HepG2 (cell line): ENCODE measurements at regions not wholly inside any gene's neighbourhood (a gene's known extent, or its start where the extent isn't known, plus 50 kb on each side); places are given as distances from the start of the nearest gene placed in this dataset.

Experiments used
- CREB1 ChIP-seq, 2 experiments: fragments of 450-650 bp in 1 of 2; IDR thresholded peaks; 2 replicates each; pipeline ENCODE4 v1.6.1; 2016 to 2017; ENCODE audit warnings: control low read depth in 1 of 2, mild to moderate bottlenecking in 1 of 2, missing compliant biosample characterization in 1 of 2, missing genetic modification characterization in 1 of 2
- E2F1 ChIP-seq: sonication (generic); formaldehyde crosslinking; IDR thresholded peaks from 2 replicates; pipeline ENCODE4 v1.5.0; 2020; ENCODE audit warnings: missing genetic modification reagents
- ESRRA ChIP-seq: sonication (generic); formaldehyde crosslinking; IDR thresholded peaks from 2 replicates; pipeline ENCODE4 v1.5.1; 2020; ENCODE audit warnings: mild to moderate bottlenecking, low read depth, missing genetic modification reagents
- FOXJ3 ChIP-seq: sonication (generic); formaldehyde crosslinking; IDR thresholded peaks from 2 replicates; pipeline ENCODE4 v1.4.0; 2020; ENCODE audit warnings: missing genetic modification reagents, mild to moderate bottlenecking, borderline replicate concordance
- FOXO4 ChIP-seq: sonication (generic); formaldehyde crosslinking; conservative IDR thresholded peaks from 2 replicates; pipeline ENCODE4 v1.8.1; 2023; ENCODE audit warnings: missing genetic modification reagents
- PHF21A ChIP-seq: sonication (generic); formaldehyde crosslinking; IDR thresholded peaks from 2 replicates; pipeline ENCODE4 v1.5.0; 2020; ENCODE audit warnings: mild to moderate bottlenecking, missing genetic modification reagents
- RFXAP ChIP-seq: sonication (generic); formaldehyde crosslinking; IDR thresholded peaks from 2 replicates; pipeline ENCODE4 v1.4.0; 2020; ENCODE audit warnings: missing genetic modification reagents, borderline replicate concordance
- WIZ ChIP-seq: sonication (generic); formaldehyde crosslinking; IDR thresholded peaks from 2 replicates; pipeline ENCODE4 v1.5.1; 2020; ENCODE audit warnings: mild to moderate bottlenecking, missing genetic modification reagents
- ZBTB43 ChIP-seq: sonication (generic); formaldehyde crosslinking; conservative IDR thresholded peaks from 2 replicates; pipeline ENCODE4 v1.4.0; 2020; ENCODE audit warnings: missing genetic modification reagents
- ZFP36L1 ChIP-seq: sonication (generic); formaldehyde crosslinking; IDR thresholded peaks from 2 replicates; pipeline ENCODE4 v1.8.0; 2022; ENCODE audit warnings: mild to moderate bottlenecking, missing genetic modification reagents, moderate library complexity
- ZHX2 ChIP-seq, 2 experiments: sonication (generic) in 1 of 2; formaldehyde crosslinking in 1 of 2; IDR thresholded peaks; 2 replicates each; pipeline versions ENCODE4 v1.6.1 to v1.9.0; 2014 to 2022; ENCODE audit warnings: antibody characterized with exemption in 1 of 2, borderline replicate concordance in 1 of 2, inconsistent platforms in 1 of 2, low read depth in 1 of 2, missing genetic modification reagents in 1 of 2
- ZNF251 ChIP-seq: sonication (generic); formaldehyde crosslinking; IDR thresholded peaks from 2 replicates; pipeline ENCODE4 v1.9.0; 2021; ENCODE audit warnings: mild to moderate bottlenecking, missing genetic modification reagents
- ZNF280B ChIP-seq: sonication (generic); formaldehyde crosslinking; IDR thresholded peaks from 2 replicates; pipeline ENCODE4 v1.5.0; 2020; ENCODE audit warnings: missing genetic modification reagents, mild to moderate bottlenecking, borderline replicate concordance
- ZNF451 ChIP-seq: sonication (generic); formaldehyde crosslinking; IDR thresholded peaks from 2 replicates; pipeline ENCODE4 v1.5.0; 2020; ENCODE audit warnings: mild to moderate bottlenecking, missing genetic modification reagents
- ZNF546 ChIP-seq: sonication (generic); formaldehyde crosslinking; conservative IDR thresholded peaks from 2 replicates; pipeline ENCODE4 v1.8.1; 2023; ENCODE audit warnings: mild to moderate bottlenecking, missing genetic modification reagents

GRCh38 chr20:50415516-50416268, 94.5 kb upstream of the PTPN1 start (continued):
- TF ChIP-seq CREB1 (IDR thresholded peaks at IDR 0.05): peak; percentile 71
- TF ChIP-seq CREB1 (CRISPR knock-in tag; IDR thresholded peaks at IDR 0.05): peak; percentile 70
- TF ChIP-seq FOXJ3: 0 out of 2 replicates have a peak, but pooled peaks have one; percentile 18
- TF ChIP-seq ZNF280B: peak; percentile 75
- TF ChIP-seq ZFP36L1 (CRISPR knock-in tag): peak; percentile 15; the same call in 1 of the 2 replicates
- peak; percentile 50; the same call in 1 of the 2 replicates for TF ChIP-seq ZNF451 (CRISPR knock-in tag)
- TF ChIP-seq ZNF546: peak; percentile 95
- TF ChIP-seq WIZ (CRISPR knock-in tag): 0 out of 2 replicates have a peak, but pooled peaks have one; percentile 71
- peak; percentile 74; the same call in 1 of the 2 replicates for TF ChIP-seq ZBTB43 (CRISPR knock-in tag)
- 0 out of 2 replicates have a peak, but pooled peaks have one; percentile 56 for TF ChIP-seq RFXAP
- TF ChIP-seq FOXO4: no peak
- peak; percentile 82 for TF ChIP-seq PHF21A
- TF ChIP-seq ZHX2 (IDR thresholded peaks at IDR 0.05; ENCODE audit: low read depth): peak; percentile 70; the same call in 1 of the 2 replicates
- no peak for TF ChIP-seq ZHX2 (CRISPR knock-in tag; IDR thresholded peaks at IDR 0.05; ENCODE audit: borderline replicate concordance)
- TF ChIP-seq ZNF251: no peak
- 0 out of 2 replicates have a peak, but pooled peaks have one; percentile 16 for TF ChIP-seq E2F1 (CRISPR knock-in tag)
- peak; percentile 59 for TF ChIP-seq ESRRA (CRISPR knock-in tag)
